ENCODE measurements at regions not wholly inside any gene's neighbourhood (a gene's known extent, or its start where the extent isn't known, plus 50 kb on each side); places are given as distances from the start of the nearest gene placed in this dataset.

DNA sequence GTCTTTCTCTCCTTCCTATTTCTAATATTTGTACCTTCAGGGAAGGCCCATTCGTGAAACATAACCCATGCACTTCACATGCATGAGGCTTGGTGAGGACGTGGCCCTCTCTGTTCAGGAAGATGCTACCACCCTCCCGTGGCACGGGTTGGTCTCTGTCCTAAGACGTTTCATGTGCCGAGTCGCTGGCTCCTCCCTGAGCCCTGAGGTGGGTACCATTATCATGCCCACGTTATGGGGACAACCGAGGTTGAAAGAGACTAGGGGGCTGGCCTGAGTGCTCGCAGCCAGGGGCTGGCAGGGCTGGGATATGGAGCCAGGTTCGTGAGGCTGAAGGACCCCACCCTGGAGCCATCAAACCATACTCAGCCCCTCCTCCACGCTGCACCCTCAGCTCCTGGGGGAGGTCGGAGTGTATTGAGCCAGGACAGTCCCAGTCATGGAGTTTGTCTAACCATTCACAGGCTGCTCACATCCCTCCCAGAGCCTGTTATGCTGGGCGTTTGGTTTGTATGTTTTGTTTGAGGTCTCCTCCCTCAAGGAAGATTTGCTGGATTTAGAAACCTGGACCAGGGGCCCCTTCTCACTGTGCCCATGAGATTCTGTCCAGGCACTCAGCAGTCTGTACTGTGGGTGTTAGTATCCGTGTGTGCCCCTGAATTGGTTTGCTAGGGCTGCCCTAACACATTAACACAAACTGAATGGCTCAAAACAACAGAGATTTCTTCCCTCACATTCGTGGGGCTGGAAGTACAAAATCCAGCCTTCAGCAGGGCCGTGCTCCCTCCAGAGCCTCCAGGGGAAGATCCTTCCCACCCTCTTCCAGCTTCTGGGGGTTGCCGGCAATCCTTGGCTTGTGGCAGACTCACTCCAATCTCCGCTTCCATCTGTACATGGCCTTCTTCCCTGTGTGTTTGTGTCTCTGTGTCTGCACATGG is 88.3 kb downstream of the ANKRD60 start:
- DNase-seq (ENCODE audit: extremely low read depth, low read depth, low spot score): no peak

DNA sequence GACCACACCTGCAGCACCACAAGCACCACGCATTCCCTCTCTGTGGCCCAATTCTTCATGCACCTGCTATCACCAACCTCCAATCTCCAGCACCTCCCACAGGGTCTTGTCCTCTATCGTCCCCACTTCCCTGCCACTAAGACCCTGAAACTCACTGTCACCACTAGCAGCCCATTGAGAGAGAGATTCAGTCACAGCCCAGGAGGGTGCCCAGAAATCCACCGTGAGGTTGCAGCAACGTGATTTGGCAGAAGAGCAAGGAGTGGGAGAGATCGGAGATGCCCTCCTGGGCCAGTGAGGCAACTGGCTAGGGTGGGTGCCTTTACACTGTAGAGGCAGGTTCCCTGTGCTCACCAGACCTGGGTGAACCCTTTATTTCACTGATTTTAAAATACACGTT is 90.1 kb downstream of the ANKRD60 start:
- no peak for DNase-seq (ENCODE audit: extremely low read depth, low read depth, low spot score)

DNA sequence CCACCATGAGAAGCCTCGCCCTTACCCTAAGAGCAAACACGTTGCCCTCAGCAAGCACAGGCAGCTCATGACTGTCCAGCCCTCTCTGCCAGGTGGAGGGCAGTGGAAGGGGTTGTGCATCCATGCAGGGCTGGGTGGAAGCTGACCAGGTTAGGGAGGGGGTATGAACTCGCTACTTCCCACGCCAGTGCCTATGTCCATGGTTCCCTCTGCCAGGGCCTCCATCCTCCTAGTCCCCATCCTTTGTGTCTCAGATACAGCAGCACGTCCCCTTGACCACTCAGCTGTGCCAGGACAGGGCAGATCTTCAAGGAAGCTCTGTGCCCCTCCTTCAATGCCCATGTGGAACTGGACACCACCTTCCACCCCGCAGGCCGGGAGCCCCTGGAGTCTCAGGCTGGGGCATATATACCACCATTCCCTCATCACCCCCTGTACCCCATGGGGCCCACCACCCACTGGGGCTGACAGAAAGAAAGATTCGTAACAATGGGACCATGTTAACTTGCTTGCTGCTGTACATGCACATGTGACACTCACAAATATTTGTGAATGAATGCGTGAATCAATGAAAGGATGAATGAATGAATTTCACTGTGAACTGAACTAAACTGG is 90.7 kb downstream of the ANKRD60 start:
- no peak for DNase-seq (ENCODE audit: extremely low read depth, low read depth, low spot score)

DNA sequence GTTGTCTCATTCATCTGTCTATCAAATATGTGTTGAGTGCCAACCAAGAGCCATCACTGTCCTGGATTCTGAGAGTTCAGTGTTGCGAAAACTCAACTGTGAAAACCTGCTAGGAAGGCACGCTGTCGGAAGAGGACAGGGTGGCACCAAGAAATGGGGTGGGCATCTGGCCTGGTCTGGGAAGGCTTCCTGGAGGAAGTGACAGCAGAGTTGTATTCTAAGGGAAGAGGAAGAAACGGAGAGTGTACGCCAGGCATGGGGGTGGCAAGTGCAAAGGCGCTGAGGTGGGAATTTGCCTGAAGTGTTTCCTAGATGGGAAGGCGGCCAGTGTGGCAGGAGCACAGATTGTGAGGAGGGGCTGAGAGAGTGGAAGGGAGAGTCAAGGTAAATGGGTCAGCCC is 91.2 kb downstream of the ANKRD60 start:
- DNase-seq (ENCODE audit: extremely low read depth, low read depth, low spot score): no peak

DNA sequence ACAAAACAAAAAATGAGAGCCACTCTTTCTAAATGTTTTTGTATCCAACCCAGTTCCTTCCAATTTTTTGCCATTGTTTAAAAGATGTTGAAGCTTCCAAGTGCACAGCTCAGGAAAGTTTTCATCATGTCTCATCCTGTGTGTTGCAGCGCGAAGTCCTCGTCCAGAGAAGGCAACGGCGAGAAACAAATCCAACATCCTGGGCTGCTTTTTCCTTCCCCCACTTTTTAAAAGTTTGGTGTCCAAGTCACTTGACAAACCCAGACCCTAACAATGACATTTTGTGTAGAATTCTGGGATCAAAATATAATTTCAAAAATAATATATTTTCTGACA is 92.3 kb downstream of the ANKRD60 start:
- DNase-seq (ENCODE audit: extremely low read depth, low read depth, low spot score): no peak

DNA sequence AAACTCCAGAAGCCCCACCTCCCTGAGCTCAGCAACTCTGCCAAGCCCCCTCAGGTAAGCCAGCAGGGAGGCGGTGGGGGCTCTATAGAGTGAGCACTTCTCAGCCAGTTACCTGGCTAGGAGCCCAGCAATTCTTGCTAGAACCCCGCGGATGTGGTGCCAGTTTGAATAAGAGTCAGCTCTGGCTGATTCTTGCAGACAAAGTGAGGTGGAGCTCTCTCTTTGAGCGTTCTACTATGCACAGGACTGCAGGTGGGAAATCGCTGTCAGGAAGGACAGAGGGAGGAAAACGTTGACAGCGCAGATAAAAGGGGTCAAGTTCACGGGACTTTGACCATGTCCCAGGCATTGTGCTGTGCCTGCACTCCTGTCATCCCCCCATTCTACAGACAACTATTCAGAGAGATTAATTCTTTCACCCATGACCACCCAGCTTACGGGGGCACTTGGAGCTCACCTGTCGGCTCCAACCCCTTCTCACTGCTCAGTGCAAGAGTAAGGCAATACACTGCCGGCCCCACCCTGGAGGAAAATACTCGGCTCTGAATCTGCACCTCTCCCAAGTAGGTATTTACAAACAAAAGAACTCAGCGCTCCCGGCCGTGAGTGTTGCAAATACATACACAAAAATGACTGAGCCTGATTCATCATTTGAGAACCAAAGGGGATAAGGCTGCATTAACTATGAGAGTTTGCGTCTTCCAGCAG is 92.9 kb downstream of the ANKRD60 start:
- no peak for DNase-seq (ENCODE audit: extremely low read depth, low read depth, low spot score)

DNA sequence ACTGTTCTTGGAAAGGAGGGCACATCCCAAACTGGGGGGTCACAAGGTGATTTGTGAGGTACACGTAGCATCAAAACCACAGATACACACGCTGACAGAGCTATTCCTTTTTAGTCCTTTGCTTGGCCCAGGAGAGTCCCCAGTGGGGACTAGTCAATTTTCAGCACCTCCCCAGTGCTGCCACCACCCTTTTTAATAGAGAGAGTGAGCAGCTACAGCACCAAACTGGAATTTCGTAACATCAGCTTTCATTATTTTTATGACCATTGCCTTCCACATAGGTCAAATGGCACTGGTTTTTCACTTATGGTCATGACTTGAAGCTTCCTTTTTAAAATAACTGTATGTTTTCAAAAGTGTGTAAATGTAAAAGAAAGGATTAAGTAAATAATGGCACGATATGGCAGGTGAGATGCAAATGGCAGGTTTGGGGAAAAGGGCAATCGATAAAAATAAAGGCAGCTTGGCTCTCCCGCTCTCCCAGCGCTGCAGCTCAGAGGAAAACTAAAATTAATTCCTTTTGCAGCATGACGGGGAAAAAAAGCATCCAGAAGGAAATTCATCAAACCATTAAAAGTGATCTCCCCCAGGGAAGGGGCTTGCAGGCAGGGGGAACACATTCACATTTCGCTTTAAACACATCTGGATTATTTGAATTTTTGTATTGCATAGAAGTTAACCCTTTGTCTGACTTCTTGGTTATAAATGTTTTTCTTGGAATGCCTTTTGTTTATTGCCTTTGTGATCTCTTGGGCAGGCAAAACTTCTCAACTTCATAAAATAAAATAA is 95.2 kb downstream of the ANKRD60 start:
- DNase-seq (ENCODE audit: extremely low read depth, low read depth, low spot score): no peak

DNA sequence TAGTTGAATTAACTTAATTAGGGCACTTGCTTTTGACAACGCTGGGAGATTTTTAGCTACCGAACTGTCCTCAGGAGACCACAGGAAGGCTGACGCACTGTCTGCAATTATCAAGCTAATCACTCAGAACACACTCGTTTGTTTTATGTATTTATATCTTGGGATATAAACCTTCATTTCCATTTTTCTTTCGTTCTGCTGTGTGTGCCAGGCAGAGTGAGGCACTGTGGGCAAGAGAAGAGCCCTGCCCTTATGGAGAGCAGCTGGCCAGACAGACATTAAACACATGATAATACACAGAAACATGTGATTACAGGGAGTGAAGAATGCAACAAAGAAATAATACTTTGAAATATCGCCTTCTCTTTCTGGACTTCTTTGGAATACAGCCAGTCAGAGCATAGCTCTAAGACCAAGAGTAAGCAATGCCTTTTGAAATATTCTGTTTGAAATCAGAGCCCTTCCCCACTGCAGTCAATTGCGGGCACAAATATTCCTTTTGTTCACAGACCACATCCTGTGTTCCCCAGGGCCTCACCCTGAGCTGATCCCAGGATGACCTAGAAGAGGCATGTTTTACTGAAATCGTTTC is 96.8 kb downstream of the ANKRD60 start:
- DNase-seq (ENCODE audit: extremely low read depth, low read depth, low spot score): no peak

DNA sequence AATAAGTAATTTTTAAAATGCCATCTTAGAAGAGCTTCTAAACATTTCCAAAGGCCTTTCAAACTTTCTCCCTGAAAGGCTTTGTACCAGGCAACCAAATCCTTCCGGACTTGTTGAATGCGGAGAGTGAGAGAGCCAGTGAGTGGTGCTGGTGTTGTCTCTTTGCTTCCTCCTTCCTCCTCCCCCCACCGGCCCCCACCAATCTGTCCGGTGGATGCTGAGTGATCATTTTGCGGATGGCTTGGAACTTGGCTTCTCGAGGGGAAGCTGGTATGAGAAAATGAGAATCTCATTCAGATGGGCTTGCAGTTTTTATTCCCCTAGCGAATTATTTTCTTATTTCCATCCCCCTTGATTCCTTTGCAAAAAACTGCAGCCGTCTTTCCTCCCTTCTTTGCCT is 97.3 kb downstream of the ANKRD60 start:
- no peak for DNase-seq (ENCODE audit: extremely low read depth, low read depth, low spot score)

DNA sequence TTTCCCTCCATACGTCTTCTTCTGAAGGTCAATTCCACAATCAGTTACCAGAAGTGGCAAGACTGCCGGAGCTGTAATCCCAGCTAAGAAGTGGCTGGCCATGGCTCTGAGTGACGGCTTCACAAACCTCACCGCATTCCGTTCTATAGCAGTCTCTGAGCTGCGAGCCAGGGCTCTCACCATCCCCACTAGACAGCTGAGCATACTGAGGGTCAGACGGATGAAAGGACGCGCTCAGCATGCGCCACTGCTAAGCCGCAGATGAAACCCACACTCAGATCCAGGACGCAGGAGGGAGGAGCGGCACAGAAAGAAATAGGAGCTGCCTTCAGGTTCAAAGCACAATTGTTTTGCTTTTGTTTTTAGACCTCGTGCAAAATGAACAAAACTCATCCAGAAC is 97.9 kb downstream of the ANKRD60 start:
- no peak for DNase-seq (ENCODE audit: extremely low read depth, low read depth, low spot score)

DNA sequence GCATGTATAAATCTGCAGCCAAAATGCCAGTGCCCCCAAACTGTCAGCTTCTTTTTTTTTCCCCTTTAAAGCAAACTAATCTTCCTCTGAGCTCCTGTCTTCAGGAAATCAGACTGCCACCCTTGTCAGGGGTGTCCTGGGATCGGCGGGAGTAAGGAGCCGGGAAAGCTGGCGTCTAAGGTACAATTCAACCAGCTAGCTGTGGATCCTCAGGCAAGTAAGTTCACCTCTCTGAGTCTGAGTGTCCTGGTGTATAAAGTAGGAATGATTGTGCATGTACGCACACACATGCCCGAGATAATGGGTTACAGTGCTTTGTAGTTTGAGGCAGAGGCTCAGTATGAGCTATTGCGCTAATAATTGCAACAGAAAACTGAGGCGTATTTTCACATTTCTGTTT is 98.3 kb downstream of the ANKRD60 start:
- DNase-seq (ENCODE audit: extremely low read depth, low read depth, low spot score): no peak

DNA sequence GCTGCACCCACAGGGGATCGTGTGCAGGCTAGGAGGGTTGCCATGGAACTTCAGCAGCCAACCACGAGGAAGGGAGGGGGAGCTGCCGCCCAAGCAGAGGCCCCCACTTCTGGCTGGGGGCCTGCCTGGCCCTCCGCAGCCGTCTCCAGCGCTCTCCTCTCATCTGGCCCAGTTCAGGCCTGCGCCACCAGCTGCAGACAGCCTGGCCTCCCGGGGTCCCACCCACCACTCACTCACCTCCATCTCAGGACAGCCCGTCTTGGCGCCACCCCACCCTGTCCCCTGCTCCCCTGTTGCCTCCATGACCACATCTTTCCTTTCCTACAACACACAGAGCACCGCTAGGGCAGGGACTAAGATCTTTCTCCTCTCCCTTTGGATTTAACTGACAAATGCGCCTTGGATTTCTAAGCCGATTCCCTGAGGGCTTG is 98.7 kb downstream of the ANKRD60 start:
- no peak for DNase-seq (ENCODE audit: extremely low read depth, low read depth, low spot score)

DNA sequence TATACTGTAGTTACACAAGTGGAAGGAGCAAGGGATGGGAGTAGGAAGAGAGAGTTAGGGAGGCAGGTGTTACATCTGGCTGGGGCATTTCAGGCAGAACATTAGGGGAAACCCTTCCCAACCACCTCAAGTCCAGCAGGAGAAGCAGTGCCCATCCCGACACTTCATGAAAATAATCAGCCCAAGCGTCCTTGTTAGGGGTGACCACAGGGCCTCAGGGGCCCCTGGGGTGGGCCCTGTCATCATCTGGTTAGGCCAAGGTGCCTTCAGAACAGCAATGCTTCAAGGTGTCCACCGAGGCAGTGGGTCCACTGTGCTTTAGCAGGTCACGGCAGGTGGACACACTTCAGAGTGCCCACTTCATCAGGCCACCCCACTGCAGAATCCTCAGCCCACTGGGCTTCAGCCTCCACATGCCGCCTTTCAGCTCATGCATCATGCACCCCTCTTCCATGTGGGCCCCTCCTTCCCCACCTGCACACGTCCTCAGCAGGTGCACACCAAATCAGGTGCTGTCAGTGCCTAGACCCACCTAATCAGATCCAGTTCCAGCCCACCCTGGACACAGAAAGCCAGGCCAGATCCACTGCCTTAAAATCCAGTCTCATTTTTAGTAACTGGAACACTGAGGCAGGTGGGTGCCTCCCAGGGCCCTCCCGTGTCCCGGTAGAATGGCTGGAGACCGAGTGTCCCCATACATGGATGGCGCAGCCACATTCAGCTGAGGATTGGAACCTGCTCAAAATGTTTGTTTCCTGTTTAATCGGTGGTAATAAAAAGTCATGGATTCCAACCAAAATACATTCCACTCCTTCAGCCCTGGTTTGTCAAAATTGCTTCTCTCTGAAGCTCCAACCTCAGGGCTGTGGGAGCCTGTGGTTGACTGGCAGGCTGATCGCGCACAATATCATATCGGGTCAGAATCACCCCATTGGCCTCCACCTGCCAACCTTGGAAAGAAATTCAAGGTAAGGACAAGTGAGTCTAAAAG is 99.5 kb downstream of the ANKRD60 start:
- no peak for DNase-seq (ENCODE audit: extremely low read depth, low read depth, low spot score)

DNA sequence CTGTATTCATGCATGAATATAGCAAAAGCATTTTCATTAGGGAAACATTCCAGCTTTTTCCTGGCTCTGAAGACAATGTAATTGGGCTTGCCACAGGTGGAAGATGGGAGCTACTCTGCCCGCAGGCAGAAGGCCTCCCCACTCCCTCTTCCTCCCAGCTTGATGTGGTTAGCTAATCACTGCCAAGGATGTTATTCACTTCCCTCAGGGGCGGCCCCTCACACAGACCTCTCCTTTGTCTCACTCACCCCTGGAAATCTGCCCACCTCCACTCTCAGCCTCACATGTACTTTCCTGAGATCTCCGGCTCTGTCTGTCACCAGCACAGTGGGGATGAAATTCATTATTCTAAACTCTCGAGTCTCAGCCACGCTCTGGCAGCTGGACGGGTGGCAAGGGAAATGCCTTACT is 100.7 kb downstream of the ANKRD60 start:
- no peak for DNase-seq (ENCODE audit: extremely low read depth, low read depth, low spot score)

DNA sequence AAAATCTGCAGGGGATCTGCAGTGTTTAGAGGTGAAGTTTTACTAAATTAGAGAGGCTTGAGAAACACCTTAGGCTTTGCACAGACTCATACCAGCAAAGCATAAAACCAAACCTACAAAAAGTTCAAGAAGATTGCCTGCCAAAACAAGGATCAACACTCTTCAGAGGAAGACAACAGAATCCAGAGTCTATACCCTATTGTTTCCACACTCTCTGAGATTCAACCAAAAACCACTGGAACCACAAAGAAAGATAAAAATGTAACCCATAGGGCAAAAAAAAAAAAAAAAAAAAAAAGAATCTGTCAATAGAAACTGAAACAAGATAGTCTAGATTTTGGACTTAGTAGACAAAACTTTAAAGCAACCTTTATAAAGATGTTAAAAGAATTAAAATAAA is 102.7 kb downstream of the ANKRD60 start:
- no peak for DNase-seq (ENCODE audit: extremely low read depth, low read depth, low spot score)

DNA sequence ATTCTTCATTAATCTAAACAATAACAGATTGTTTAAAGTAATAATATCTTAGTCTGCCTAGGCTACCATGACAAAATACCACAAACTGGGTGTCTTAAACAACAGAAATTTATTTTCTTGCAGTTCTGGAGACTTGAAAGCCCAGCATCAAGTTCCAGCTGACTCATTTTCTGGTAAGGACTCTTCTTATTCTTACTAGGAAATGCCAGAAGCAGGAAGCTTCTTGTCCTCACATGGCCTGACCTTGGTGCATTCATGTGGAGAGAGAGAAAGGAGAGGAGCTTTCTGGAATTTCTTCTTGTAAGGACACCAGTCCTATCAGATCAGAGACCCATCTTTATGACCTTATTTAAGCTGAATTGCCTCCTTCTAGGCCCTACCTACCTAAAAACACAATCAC is 110.5 kb downstream of the ANKRD60 start:
- no peak for DNase-seq (ENCODE audit: extremely low read depth, low read depth, low spot score)

DNA sequence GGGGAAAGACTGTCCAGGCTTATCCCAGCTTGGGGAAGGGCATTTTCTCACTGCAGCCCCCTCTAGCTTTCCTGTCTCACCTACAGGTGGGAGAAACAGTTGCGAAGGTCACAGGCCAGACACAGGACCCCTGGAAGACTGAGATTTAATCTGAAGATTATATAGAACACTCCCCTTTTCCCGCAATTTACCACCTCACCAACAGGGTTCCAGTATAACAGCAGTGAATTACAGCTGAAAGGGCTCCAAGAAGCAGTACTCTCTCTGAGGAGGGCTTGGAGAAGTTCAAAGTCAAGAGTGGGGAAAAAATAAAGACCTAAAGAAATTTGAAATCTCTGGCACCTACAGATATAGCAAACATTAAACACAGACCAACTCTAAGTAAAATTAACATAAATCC is 111.9 kb downstream of the ANKRD60 start:
- no peak for DNase-seq (ENCODE audit: extremely low read depth, low read depth, low spot score)

DNA sequence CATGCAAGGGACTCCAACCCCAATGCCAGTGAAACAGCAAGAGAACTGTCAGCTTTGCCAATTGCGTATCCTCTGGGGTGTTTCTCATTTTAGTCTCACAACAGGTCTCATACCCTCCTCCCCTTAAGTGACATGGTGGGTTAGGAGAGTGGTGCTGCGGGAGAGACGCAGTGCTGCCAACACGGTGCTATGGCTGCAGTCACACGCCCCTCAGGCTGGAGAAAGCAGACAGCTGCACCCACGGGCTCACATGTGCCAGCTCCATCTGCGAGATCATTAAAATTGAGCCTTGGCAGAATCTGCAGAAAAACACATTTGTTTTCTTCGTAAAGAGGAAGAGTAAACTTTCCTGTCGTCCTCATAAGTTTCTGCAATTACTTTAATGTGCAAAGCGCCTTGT is 114.7 kb downstream of the ANKRD60 start:
- no peak for DNase-seq (ENCODE audit: extremely low read depth, low read depth, low spot score)

DNA sequence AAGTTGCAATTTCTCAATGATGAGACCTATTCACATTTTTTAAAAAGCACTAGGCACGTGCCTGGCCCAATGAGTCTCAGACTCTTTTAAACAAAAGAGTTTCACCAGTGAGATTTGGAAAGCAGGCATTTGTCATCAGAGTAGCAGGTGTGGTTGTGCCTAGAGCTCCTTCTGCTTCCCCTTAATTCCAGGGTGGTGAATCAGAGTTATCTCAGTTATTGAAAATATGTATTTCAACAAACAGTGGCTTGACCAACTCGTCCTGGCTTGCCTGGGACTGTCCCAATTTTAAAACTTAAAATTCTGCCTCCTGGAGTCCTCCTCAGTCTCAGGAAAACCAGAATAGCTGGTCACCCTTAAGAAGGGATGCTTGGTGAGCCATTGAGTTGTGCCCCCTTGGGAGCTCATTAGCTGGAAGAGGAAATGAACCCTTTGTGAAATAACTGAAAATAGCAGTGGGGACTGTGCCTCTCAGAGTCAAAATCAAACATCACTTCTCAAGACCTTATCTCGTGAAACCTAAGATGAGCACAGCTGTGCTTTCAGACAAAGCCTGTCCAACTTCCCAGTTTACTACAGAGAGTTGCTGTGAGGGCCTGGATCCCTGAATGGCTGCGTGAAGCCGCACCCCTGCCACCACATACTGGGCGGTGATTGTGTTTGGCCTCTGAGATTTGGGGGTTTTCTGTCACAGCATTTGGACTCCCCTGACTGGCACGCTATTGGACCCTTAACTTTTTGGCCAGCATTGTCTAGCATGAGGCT is 116.3 kb downstream of the ANKRD60 start:
- no peak for DNase-seq (ENCODE audit: extremely low read depth, low read depth, low spot score)

Data from glomerular endothelial cell (primary cell).